Stimulated activated CD4-positive, alpha-beta T cell treated with anti-CD3 and anti-CD28 coated beads, Interleukin-4, amount 100 ng/mL, for 4 hours (primary cell): ENCODE measurements at regions not wholly inside any gene's neighbourhood (a gene's known extent, or its start where the extent isn't known, plus 50 kb on each side); places are given as distances from the start of the nearest gene placed in this dataset.
"Not testable (repeated sequence)": the region's sequence is repeated elsewhere in the genome, so short reads cannot be mapped to it uniquely, and the experiment has no call there.

Source experiments
- DNase-seq, 2 experiments: peaks; one replicate each; pipeline ENCODE4 v3.0.0-alpha.2; 2020

DNA sequence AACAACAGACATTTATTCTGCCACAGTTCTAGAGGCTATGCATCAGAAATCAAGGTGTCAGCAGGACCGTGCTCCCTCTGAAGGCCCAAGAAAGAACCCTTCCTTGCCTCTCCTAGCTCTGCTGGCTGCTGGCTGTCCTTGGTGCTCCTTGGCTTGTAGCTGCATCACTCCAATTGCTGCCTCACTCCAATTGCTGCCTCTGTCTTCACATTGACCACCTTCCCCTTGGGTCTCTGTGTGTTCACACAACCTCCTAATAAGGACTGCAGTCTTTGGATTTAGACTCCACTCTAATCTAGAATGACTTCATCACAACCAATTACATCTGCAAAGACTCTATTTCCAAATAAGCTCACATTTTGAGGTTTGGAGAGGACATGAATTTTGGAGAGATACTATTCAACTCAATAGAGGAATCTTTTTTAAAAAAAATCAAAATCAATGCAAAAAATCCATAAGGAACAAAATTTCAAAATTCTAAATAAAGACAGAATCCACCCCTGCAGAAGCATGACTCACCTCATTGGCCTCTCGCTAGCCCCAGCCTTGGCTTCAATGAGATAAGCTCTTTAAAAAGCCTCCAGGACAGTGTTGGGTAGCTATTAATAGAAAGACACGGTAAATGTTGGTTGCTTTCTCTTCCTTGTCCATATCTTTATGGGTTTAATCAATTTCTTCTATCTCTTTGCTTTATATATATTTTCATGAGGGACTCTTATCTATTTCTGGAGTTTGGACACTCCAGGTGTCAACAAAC lies 267.6 kb upstream of the MGAT5 start:
- no peak for DNase-seq

DNA sequence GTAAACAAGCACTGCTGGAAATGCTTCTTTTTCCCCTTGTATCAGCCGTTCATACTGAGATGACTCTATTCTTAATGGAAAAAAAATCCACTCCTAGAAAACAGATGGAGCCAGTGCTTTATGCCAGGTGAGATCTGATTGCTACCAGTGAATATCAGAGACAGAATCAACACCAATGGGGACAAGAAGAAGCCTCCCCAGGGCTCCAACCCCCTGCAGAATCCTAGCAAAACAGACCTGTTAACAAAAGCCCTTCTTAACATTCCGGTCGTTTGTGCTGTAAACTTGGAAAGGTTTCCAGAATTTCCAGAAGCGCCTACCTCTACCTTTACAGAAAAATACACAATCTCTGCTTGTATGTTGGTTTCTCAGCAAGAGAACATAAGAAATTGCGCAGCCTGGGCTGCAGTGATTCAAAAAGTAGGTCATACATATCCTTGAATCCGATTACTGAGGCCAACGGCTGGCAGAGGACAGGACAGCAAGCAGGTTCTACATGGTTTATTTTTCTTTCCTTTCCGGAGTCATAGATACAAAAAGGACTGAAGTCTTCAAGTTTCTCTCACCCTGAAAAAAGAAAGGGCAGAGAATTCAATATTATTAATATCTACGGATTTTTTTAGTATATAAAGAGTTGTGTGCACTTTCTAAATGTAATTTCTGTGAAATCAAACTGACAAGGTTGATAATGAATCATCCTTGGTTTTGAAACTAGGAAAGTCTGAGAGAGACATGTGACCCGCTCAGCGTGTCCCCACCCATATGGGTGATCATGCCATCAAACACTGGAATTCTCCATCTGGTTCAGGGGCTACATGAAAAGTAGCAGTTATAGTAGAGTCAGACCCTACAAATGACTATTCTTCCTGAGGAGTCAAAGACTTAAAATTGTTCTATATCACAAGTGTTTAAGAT lies 266.7 kb upstream of the MGAT5 start:
- DNase-seq: no peak

DNA sequence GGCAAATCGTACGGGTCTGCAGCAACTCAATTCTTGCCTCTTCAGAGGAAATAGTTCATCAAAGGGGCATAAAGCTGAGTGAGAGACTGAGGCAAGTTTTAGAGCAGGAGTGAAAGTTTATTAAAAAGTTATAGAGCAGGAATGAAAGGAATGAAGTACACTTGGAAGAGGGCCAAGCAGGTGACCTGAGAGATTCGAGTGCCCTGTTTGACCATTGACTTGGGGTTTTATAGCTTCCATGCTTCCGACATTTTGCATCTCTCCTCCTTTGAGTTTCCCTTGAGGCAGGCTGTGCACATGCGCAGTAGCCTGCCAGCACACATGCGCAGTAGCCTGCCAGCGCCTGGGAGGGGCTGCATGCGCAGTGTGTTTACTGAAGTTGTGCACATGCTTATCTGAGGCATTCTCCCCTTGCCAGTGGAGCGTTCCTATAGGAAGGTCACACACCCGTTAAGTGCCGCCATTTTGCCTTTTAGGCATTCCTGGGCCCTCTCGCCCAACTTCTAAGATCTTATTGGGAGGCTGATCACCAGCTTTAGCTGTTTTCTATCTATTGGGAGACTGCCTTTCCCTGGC lies 265.5 kb upstream of the MGAT5 start:
- DNase-seq: no peak

DNA sequence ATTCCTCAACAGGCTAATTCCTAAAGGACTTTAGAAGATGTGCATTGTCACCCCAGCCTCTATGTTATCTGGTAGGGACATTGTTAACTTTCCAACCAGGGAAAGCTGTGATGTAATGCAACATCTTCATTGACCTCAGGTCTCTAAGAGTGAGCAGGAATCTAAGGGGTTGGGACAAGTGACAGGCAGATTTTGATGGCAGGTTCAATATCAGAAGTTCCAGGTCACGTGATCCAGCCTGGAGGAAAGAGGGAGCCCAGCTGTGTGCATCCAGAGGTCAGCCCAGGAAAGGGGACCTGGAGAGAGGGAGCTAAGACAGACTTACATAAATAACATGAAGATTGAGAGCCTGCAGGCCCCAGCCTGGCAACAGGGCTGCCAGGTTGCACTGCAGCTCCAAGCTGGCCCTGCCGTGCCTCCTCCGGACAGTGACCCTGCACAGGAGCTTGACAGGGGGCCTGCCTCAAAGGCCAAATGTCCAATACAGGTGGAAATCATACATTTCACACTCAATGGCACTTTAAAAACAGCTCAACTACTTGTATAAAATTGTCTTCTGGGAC lies 262.2 kb upstream of the MGAT5 start:
- DNase-seq: no peak

DNA sequence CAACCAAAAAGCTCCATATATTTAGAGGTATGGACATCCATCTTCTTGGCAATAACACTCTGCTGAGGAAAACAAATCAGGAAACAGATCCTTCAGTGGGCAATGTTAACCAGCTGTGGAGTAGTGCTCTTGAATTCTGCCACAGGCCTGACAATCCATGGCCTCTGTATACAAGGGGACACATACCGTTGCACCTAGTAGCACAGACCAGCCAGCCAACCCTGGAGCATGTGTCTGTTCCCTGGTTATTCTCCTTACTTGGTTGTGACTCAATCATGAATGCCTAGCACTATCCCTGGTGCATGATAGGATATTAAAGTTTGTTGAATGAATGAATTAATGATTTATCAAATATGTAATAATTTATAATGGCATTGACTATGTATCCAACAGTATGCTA lies 261.4 kb upstream of the MGAT5 start:
- no peak for DNase-seq

DNA sequence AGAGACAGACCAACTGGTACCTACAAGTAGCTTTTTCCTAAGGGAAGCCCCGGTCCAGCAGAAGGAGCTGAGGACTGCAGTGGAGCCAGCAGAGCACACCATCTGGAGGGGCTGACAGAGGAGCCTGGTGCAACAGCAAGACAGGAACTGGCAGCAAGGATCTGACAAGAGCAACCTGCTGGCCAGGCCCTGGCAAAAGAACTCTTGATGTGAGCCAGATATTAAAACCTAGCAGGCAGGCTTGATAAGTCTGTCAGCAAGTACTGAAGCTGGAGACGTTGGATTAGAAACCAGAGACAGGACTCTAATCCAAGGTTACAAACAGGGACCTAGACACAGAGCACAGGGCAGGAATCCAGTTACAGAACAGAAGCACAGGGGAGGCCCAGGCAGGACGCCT lies 260.7 kb upstream of the MGAT5 start:
- no peak for DNase-seq

DNA sequence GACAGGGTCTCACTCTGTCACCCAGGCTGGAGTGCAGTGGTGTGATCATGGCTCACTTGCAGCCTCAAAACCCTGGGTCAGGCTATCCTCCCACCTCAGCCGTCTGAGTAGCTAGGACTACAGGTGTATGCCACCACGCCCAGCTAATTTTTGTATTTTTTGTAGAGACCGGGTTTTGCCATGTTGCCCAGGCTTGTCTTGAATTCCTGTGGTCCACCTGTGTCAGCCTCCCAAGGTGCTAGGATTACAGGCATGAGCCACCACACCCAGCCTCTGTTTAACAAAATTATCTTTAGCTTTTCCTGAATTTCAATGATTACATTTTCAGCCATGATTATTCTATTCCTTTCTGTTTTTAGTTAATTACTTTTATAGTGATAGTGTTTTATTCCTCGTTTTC lies 255.1 kb upstream of the MGAT5 start:
- not testable (repeated sequence) for DNase-seq

DNA sequence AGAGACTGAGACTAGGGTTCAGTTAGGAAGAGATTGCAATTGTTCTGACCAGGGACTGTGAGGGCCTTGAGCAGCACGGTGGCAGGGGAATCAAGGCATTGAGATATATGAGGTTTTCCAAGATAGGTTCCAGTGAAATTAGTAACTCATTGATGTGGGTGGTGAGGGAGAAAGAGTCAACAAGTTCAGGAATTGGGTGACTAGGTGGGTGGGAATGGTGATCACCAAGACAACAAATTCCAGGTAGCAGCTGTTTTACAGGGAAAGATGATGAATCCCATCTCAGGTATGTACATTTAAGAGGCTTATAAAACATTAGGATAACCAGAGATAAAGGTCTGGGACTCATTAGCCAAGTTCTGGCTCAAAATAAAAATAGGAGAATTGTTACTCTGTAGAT lies 251.5 kb upstream of the MGAT5 start:
- no peak for DNase-seq

DNA sequence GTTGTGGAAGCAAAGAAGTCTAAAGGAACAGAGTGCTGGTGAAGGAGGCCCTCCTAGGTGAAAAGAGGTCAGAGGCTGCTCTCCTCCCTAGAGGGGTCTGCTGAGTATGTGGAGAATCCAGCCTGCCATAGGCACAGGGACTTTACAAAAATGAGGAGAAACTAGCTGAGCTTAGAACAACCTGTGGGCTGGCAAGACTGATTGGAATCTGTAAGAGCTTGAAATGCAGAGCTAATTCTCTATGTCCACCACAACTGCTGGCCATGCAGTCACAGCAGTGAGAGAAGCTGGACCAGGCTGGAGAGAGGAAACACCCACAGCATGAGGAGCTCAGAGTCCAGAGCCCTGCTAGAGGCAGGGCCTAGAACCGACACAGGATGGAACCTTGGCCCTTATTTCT lies 251.0 kb upstream of the MGAT5 start:
- no peak for DNase-seq

DNA sequence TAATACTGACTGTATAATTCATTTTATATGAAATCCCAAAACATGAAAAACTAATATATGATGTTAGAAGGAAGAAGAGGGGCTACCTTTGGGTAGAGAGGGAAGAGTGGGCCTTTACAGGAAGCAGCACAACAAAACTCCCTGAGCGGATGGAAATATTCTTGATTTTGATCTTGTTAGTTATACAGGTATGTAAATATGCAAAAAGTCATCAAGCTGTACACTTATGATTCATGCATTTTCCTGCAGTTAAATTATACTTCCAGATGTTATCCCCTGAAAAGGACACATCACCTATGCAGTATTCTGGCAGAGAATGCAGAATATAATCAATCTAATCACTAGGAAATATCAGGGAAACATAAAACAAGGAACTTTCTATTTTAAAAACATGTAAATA lies 249.4 kb upstream of the MGAT5 start:
- DNase-seq: no peak

DNA sequence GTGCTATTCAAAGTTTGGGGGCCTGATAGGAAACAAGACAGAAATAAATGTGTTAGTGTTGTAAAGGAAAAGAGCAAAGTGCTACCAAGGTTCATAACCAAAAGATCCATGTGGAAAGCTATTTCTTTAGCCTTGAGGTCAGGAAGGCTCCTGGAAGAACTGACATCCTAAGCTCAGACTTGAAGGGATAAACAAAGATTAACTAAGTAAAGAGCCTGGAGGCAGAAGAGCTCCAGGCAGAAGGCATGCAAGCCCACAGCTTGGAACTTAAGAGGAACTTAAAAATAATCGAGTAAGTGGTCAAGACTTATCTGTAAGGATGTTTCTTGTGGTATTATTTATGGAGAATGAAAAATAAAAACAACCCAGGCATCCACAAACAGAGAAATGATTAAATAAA lies 245.0 kb upstream of the MGAT5 start:
- DNase-seq: no peak

DNA sequence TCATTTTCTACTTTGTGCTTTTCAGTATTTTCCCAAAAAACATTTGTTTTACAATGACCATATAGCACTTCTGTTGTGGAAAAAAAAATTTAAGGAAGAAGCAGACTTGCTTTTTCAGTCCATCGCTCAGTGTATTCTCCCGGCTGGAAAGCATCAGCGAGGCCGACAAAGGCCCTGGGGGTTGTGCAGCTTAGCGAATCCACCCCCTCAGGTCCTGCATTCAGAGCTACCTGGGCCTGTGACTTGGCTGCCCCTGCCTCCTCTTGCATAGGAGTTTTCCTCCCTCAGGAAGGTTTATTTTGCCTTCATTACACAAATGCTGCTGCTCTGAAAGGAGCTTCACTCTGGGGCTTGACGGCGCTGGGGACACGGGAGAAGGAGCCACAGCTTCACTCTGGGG lies 244.4 kb upstream of the MGAT5 start:
- DNase-seq: no peak

DNA sequence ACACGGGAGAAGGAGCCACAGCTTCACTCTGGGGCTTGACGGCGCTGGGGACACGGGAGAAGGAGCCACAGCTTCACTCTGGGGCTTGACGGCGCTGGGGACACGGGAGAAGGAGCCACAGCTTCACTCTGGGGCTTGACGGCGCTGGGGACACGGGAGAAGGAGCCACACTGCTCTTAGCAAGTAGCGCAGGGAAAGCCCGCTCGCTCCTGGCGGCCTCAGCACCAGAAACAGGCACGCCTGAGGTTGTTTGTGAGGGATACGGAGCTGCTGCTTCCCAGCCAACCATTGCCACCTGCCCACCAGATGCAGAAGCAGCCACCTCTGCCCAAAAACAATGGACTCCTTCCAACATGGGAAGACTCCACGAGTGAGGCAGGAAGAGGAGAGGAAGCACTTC lies 244.0 kb upstream of the MGAT5 start:
- not testable (repeated sequence) for DNase-seq

DNA sequence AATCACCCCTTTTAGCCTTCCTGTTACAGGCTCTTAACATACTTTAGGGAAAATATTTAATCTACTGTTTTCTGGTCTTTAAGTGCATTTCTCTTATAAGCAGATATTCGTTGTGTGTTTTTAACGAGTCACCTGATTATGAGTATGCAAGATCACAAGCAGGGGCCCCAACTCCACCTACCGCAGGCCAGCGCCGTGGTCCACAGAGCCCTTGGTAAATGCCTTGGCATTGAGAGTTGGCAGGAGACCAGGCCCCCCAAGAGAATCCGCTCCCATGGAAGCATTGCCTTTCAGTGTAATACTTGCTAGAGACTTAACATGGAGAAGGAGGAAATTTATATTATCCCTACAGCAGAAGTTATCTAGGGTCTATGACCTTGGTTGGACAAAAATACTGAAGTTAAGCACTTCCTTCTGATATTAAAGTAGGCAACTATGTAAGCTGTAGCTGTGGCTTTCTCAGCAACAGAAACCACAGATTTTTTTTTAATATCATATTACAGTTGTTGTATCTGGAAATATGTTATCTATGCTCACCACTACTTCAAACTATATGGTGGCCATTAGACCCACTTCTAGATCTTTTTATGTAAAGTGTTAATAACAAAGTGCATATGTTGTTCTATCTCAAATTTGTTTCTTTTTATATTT lies 241.8 kb upstream of the MGAT5 start:
- no peak for DNase-seq

DNA sequence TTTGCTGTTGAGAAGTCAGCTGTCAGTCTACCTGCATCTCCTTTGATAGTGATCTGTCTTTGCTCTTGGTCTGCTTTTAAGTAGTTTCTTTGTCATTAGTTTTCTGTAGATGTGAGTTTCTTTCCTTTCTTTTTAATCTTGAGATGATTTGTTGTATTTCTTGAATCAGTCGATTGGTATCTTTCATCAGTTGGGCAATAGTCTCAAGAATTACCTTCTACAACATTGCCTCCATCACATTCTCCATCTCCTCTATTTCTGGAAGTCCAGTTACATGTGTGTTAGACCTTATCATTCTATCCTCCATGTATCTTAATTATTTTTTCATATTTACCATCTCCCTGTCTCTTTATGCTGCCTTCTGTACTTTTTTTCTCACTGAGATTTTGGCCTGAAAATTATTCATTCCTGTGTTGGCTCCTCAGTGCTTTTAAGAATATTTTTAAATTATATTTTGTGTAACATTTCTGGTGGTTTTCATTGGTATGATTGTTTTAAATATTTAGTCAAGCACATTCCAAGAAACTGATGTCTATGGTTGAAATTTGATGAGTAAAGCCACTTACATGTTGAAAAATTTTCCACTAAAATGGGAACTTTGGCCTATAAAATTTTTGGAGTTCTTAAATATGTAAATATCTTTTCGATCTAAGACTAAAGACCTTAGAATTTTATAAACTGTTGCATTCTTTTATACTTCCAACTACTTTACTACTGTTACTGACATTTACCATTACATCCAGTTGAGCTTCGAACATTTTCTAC lies 239.5 kb upstream of the MGAT5 start:
- no peak for DNase-seq

DNA sequence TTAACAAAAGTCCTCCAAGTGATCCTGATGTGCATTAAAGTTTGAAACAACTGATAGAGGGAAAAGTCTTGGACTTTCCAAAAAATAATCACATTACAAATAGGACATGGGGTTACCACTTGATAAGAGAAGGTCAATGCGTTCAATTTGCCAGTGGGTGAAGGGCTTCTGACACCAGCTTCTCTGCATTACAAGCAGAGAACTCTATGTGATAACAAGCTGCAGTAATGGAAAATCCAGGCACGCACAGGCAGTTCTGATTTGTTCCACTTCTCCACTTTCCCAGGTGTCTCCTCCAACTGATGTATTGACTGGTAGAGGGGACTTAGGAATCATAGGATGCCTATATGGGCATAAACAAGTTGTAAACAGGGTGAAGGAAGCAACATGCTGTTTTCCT lies 234.0 kb upstream of the MGAT5 start:
- no peak for DNase-seq

DNA sequence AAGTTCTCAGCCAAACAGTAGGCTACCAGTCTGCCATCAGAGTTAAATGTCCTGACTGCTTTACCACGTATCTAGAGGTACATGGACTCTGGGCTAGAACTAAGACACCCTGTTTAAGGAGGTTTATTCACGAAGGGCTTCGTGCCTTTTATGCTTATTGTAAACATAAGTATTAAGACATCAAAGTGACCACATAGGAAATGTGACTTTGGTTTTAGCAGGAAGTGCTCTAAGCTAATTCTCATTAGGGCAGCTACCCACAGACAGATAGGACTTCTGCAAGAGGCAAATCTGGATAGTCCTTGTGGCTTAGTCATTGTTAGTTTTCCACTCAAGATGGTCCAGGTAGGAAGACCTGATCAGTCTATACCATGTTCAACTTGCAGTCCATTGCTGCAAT lies 233.3 kb upstream of the MGAT5 start:
- DNase-seq: no peak

DNA sequence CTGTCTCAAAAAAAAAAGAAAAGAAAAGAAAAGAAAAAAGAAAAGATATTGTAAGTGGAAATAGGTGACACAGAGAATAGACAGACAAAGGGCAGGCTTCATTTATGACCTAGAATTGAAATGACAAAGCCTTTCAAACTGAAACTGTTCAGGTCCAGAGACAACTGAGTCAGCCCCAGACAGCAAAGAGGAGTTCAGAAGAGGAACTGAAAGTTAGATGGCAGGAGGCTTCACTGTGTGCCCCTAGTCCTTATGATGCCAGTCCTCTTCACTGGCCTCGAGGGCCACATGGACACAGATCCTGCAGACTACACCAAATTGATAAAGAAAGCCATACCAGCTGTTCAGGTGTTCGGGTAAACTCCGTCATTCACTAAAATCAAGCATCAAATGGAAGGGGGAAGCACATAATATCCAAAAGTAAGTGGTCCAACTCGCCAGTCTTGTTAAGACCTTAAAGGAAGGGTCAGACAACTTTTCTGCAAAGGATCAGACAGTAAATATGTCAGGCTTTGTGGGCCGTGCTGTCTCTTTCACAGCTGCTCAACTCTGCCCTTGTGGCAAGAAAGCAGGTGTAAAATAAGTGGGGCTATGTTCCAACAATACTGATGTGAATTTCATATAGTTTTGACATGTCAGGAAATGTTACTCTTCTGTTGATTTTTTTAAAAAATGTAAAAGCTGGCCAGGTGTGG lies 231.9 kb upstream of the MGAT5 start:
- DNase-seq: no peak

DNA sequence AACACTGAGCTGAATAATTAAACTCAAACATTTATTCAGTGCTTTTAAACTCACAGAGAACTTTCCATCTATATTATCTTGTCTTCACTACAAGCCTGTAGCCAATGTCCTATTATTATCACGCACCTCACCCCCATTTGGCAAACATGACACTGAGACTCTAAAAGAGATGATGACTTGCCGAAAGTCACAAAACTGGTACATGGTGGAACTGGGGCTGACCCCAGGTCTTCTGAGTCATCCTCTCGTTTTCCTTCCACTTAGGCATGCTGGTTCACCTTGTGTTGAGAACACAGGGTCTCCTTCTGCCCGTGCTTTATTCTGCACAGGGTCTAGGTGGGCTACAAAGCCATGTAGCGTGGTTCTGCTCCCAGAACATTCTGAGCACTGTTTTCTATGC lies 230.0 kb upstream of the MGAT5 start:
- DNase-seq: no peak

DNA sequence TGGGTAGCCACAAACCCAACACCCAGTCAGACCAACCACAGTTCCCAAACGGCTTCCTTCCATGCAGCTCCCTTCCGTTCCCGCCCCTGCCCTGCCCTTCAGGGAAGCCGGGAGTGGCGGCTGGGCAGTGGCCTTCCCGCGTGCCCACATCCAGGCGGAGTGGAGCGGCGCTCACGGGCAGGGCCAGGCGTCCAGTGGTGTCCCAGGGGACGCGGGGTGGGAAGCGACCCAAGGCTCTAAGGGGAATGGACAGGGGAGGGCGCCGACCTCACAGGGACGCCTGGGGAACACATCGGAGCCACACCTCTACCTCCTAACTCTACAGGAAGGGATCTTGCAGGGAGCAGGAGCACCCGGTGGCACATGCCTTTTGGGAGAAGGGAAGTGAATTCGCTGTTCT lies 225.9 kb upstream of the MGAT5 start:
- no peak for DNase-seq

DNA sequence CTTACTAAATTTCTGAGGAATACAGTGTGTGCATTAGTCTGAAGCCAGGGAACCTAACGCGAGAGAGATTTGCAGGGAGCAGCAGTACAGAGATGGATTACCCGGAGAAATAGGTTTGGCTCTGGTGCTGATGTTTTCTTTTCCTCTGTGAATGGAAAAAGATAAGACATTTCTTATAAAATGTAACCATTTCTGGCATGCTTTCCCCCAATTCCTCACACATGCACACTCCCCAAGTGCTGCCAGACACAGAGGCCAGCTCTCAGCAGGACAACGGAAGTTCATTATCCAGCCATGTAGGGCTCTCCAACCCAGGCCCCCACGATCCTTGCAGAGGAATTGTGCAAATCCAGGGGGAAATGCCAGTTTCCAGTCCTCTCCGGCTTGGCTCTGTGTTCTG lies 224.5 kb upstream of the MGAT5 start:
- DNase-seq: no peak

DNA sequence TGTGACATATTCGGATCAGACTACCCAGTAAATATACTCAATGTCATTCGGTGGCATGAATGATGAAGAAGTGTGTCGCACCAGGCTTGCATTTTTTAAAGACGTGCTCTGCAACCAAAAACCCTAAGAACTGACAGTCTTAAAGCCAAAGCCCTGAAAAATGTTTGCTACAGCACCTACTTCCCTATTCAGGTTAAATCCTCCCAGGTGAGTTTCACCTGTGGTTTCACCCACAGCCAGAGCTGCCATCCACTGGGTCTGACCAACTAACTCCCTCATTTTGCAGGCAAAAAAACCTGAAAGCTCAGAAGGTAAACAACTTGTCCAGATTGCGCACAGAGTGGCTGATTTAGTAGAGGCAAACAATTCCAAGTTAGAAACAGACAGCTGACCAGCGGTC lies 222.3 kb upstream of the MGAT5 start:
- no peak for DNase-seq
